Fibroblast of skin of right biceps (primary cell): ENCODE measurements at regions not wholly inside any gene's neighbourhood (a gene's known extent, or its start where the extent isn't known, plus 50 kb on each side); places are given as distances from the start of the nearest gene placed in this dataset.
A peak's percentile ranks its signal among the peaks of the same experiment; 100 is the strongest.
"Not testable (repeated sequence)": the region's sequence is repeated elsewhere in the genome, so short reads cannot be mapped to it uniquely, and the experiment has no call there.

Source experiments
- DNase-seq: peaks from one replicate; pipeline ENCODE4 v3.0.0-alpha.2; 2013

- no peak for DNase-seq
Observed at GRCh38 chr4:188287169-188287894, 148.1 kb downstream of the TRIML1 start.

- no peak for DNase-seq
Observed at GRCh38 chr4:188289531-188290125, 150.4 kb downstream of the TRIML1 start.

GRCh38 chr4:188295899-188296298 lies 156.7 kb downstream of the TRIML1 start:
- peak; percentile 85 for DNase-seq

DNA sequence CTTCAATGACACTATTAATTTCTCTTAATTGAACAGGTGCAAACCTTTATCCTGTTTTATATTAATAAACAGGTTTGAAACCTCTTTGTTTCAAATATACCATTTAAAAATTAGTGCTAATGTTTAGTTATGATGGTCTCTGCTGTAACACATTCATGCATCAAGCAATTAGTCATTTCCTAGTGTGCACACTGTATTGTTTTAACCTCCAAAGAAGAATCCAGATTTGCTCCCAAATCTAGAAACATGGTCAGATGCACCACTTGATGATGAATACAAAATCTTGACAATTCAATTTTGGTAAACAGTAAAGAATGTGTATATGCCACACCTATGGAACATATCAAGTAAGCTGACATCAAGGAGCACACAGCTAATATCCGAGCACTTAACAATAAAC lies 157.1 kb downstream of the TRIML1 start:
- peak; percentile 36 for DNase-seq

DNA sequence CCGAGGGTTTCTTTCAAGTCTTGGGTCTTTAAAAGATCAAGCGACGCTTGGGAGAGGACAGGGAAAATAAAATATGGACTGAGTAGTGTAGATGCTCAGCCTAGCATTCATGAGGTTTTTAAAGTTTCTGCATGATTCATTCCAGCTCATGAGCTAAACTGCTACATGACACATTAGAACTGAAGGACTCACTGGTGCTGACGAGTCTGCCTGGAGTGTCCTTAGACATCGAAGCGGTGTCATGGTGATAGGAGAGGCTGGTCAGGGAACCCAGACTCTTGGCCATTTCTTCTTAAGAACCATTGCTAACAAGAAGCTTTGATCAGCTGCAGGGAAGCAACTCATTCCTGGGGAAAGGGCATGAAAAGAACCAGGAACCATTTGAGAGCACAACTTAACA lies 158.6 kb downstream of the TRIML1 start:
- DNase-seq: peak; percentile 76

GRCh38 chr4:188299161-188299560 lies 159.9 kb downstream of the TRIML1 start:
- peak; percentile 59 for DNase-seq

- DNase-seq: no peak
Observed at GRCh38 chr4:188300385-188300784, 161.1 kb downstream of the TRIML1 start.

GRCh38 chr4:188305690-188306089 lies 166.4 kb downstream of the TRIML1 start:
- DNase-seq: no peak

DNA sequence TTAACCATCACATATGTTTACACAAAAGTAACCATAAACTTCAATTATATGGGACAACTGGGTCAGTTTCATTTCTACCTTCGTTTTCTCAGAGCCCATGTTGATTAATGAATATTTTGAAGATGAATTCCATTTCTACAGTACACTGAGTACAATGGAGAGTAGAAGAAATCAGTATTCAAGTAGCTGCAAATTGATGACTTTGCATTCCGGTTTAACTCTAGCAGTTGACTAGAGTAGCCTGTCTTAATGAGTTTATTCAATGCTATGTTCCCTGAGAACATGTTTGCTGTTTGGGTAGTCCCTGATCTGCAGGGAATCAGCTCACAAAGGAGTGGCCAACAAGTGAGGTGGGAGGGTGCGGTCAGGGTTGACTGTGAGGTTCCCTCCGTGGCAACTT lies 168.3 kb downstream of the TRIML1 start:
- no peak for DNase-seq

- no peak for DNase-seq
Observed at GRCh38 chr4:188308142-188308541, 168.9 kb downstream of the TRIML1 start.

- no peak for DNase-seq
Observed at GRCh38 chr4:188316391-188316790, 177.2 kb downstream of the TRIML1 start.

DNA sequence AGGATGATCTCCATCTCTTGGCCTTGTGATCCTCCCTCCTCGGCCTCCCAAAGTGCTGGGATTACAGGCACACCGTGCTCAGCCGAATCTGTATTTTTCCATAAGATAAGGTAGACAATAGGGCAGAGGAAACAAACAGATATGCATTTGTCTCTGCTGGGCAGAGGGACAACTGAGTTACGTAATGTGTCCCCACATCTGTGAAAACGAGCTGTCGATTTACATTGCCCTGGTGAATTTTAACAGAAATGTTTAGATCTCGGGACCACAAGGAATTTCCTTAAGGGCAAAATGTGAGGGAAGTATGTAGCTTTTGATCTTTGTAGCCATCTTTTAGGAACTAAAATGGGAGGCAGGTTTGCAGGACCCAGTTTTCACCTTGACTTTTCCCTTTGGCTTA lies 189.7 kb downstream of the TRIML1 start:
- no peak for DNase-seq

GRCh38 chr4:188329521-188329920 lies 190.3 kb downstream of the TRIML1 start:
- DNase-seq: no peak

- DNase-seq: peak; percentile 17
Observed at GRCh38 chr4:188332265-188332664, 193.0 kb downstream of the TRIML1 start.

GRCh38 chr4:188336891-188337290 lies 197.7 kb downstream of the TRIML1 start:
- no peak for DNase-seq

DNA sequence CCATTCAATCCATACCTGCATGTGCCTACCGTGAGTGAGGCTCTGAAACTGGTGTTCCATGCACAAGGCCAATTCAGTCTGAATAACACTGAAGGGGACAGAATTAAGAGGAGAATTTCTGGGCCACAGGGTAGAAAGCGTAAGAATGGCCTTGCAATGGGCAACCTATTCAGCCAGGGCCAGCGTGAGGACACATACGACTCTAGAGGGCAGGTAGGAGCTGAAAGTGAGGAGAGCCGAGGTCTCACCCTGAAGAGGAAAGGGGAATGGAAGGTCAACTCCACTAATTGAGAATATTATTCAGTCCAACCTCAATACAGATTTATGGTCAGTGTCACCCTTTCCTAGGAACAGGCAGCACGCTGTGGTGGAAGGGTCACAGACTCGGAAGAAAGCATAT lies 202.2 kb downstream of the TRIML1 start:
- DNase-seq: no peak

DNA sequence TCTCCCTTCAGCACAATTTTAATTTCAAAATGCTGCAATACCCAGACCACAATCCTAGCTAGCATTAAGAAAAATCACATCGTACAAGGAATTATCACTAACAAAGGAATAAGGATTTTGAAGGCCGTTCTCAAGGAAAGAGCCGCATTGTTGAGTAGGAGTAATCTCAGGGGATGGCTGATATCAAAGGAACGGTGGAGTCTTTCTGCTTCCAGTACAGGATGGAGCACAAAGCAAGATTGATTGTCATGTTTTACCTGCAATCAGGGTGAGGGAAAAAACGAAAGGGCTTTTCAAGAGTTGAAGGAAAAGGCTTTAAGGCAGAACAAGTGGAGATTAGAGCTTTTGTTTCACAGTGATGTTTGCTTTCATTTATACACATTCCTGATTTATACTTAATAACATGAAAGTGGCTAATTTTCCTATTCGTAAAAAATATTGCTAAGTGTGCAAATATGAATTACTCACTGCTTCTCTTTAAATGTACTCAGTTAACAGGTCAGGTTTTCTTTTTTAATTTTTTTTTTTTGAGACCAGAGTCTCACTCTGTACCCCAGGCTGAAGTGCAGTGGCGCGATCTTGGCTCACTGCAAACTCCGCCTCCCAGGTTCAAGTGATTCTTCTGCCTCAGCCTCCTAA lies 207.0 kb downstream of the TRIML1 start:
- DNase-seq: no peak

DNA sequence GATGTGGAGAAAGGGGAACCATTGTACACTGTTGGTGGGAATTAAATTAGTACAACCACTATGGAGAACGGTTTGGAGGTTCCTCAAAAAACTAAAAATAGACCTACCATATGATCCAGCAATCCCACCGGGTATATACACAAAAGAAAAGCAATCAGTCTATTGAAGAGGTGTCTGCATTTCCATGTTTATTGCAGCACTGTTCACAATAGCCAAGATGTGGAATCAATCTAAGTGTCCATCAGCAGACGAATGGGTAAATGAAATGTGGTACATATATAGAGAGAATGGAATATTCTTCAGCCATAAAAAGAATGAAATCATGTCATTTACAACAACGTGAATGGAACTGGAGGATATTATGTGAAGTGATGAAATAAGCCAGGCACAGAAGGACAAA lies 208.1 kb downstream of the TRIML1 start:
- no peak for DNase-seq

- DNase-seq: not testable (repeated sequence)
Observed at GRCh38 chr4:188349569-188349968, 210.3 kb downstream of the TRIML1 start.

- DNase-seq: no peak
Observed at GRCh38 chr4:188363196-188363595, 224.0 kb downstream of the TRIML1 start.

GRCh38 chr4:188370777-188371176 lies 231.5 kb downstream of the TRIML1 start:
- no peak for DNase-seq

- peak; percentile 71 for DNase-seq
Observed at GRCh38 chr4:188372058-188372457, 232.8 kb downstream of the TRIML1 start.

DNA sequence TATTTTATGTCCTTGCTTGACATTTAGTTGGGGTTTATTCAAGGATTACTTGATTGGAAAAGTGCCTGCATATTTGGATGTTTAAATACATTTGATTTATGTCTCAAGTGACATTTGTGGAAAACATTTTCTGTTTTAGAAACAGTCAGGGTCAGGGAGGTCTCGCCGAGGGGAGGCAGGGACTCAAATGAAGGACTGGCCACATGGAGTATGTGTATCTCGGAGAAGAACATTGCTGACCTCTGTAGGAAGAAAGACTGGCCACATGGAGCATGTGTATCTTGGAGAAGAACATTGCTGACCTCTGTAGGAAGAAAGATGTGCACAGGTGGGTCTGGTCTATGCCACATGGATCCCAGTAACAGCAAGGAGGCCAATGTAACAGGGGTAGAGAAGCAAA lies 233.6 kb downstream of the TRIML1 start:
- no peak for DNase-seq

- no peak for DNase-seq
Observed at GRCh38 chr4:188374871-188375270, 235.6 kb downstream of the TRIML1 start.
